ENCODE measurements at regions not wholly inside any gene's neighbourhood (a gene's known extent, or its start where the extent isn't known, plus 50 kb on each side); places are given as distances from the start of the nearest gene placed in this dataset.

DNA sequence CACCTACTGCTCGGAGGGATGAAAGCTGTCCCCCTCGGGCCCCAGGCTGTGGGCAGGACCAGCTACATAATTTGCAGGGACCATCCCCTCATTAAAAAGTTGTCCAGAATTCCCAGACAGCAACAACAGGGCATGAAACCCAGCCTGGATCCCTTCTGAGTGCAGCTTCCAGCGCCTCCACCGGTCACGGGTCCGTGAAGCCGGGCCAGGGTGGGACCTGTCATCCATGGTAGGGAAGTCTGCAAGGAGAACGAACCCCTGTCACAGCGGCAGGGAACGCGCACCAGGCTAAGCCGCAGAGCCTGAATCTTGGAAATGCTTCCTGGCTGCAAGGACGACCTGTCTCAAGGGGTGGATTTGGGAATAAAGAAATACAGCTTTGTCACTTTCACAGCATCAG is 214.2 kb downstream of the RBFOX3 start:
- no peak for DNase-seq
- H3K36me3 ChIP-seq (ENCODE audit: control insufficient read depth, insufficient read depth, low read length) = no peaks in the 10 kb centered on the region
- peaks cover 32% of the 10 kb centered on the region for H3K27me3 Mint-ChIP-seq (ENCODE audit: insufficient read depth, unreplicated experiment)
- H3K4me1 Mint-ChIP-seq (ENCODE audit: low read depth, unreplicated experiment) = peaks cover 12% of the 10 kb centered on the region
- BruUV-seq (replicated peaks) = no TSS peak
- no peaks in the 10 kb centered on the region for H3K36me3 Mint-ChIP-seq (ENCODE audit: insufficient read depth, unreplicated experiment)
- peaks cover 2% of the 10 kb centered on the region; the same call in 1 of the 2 replicates for H3K27me3 ChIP-seq (replicated peaks; ENCODE audit: control insufficient read depth, insufficient read depth, low read length)
- TF ChIP-seq, protein P1, sequence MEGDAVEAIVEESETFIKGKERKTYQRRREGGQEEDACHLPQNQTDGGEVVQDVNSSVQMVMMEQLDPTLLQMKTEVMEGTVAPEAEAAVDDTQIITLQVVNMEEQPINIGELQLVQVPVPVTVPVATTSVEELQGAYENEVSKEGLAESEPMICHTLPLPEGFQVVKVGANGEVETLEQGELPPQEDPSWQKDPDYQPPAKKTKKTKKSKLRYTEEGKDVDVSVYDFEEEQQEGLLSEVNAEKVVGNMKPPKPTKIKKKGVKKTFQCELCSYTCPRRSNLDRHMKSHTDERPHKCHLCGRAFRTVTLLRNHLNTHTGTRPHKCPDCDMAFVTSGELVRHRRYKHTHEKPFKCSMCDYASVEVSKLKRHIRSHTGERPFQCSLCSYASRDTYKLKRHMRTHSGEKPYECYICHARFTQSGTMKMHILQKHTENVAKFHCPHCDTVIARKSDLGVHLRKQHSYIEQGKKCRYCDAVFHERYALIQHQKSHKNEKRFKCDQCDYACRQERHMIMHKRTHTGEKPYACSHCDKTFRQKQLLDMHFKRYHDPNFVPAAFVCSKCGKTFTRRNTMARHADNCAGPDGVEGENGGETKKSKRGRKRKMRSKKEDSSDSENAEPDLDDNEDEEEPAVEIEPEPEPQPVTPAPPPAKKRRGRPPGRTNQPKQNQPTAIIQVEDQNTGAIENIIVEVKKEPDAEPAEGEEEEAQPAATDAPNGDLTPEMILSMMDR (IDR thresholded peaks at IDR 0.05; ENCODE audit: insufficient read depth in 1 of 2, low read depth in 1 of 2, low read length in 1 of 2, severe bottlenecking in 1 of 2, unreplicated experiment in 1 of 2) = no peak
- CTCF ChIA-PET = interaction anchor here (0.5 to 0.6 kb wide), 3 partner anchors 8 to 1515 kb away, joined by 3 to 7 read pairs (median 3); no protein-coding TSS in a partner anchor
- H3K4me1 ChIP-seq = peaks cover 11% of the 10 kb centered on the region; the same call in 1 of the 2 replicates
- H3K4me3 ChIP-seq (ENCODE audit: low read depth, low read length) = no peak overlapping the region
- no peaks in the 10 kb centered on the region for H3K9me3 Mint-ChIP-seq (ENCODE audit: unreplicated experiment)
- H3K9me3 ChIP-seq = no peaks in the 10 kb centered on the region
- POLR2A ChIA-PET = no interaction called here
- intact Hi-C loops (cut with micrococcal nuclease; ENCODE audit: unreplicated experiment) = no loop called here
- H3K4me3 Mint-ChIP-seq (ENCODE audit: unreplicated experiment) = no peak overlapping the region
- H3K27ac Mint-ChIP-seq (ENCODE audit: unreplicated experiment) = no peak overlapping the region

DNA sequence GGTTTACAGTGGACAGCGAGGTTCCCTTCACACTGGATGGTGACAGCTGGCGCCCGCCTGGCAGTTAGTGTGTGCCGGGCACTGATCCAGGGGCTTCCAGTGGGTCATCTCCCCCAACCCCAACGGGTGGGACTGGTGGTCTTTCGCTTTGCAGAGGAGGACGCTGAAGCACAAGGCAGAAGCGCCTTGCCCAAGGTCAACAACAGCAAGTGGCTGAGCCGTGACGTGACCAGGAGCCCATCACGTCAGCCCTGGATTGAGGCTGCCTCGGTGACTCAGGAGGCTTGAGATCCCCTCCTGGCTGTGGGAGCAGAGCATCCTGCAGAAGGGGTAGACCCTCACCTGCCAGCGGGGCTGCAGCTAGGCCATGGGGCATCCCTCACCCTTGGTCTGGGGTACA is 215.3 kb downstream of the RBFOX3 start:
- H3K9me3 Mint-ChIP-seq (ENCODE audit: unreplicated experiment) = no peaks in the 10 kb centered on the region

DNA sequence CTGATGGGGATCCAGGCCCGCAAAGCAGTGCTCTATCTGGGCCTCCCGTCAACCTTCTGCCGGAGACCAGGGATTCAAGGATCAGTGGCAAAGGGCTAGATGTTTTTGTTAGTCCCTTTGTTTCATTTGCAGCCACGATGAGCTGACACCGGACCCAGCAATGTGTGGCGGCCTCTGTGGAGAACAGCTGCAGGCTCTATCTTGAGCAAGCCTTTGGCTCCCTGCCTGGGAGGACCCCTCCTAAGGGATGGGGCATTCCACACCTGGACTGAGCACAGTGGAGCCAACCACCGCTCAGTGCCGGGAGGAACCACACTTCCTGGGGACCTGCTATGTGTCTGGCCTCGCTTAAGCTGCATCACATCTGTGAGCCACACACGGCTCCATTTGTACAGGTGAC is 215.8 kb downstream of the RBFOX3 start:
- CTCF ChIA-PET = interaction anchor here (0.9 kb wide), 1 partner anchor 10 kb away, joined by 4 read pairs; no protein-coding TSS in a partner anchor
- POLR2A ChIA-PET = no interaction called here
- H3K27me3 ChIP-seq (replicated peaks; ENCODE audit: control insufficient read depth, insufficient read depth, low read length) = peaks cover 2% of the 10 kb centered on the region
- BruUV-seq (replicated peaks) = no TSS peak
- no peaks in the 10 kb centered on the region for H3K36me3 Mint-ChIP-seq (ENCODE audit: insufficient read depth, unreplicated experiment)
- no peaks in the 10 kb centered on the region; the same call in 1 of the 2 replicates for H3K4me1 ChIP-seq
- H3K4me1 Mint-ChIP-seq (ENCODE audit: low read depth, unreplicated experiment) = peaks cover under 1% of the 10 kb centered on the region
- TF ChIP-seq, protein P1 (IDR thresholded peaks at IDR 0.05; ENCODE audit: insufficient read depth in 1 of 2, low read depth in 1 of 2, low read length in 1 of 2, severe bottlenecking in 1 of 2, unreplicated experiment in 1 of 2) = no peak
- H3K4me3 ChIP-seq (ENCODE audit: low read depth, low read length) = no peak overlapping the region
- DNase-seq = no peak
- intact Hi-C loops (cut with micrococcal nuclease; ENCODE audit: unreplicated experiment) = no loop called here
- peaks cover 36% of the 10 kb centered on the region for H3K27me3 Mint-ChIP-seq (ENCODE audit: insufficient read depth, unreplicated experiment)
- H3K36me3 ChIP-seq (ENCODE audit: control insufficient read depth, insufficient read depth, low read length) = no peaks in the 10 kb centered on the region
- no peak overlapping the region for H3K27ac Mint-ChIP-seq (ENCODE audit: unreplicated experiment)
- no peaks in the 10 kb centered on the region for H3K9me3 ChIP-seq
- H3K9me3 Mint-ChIP-seq (ENCODE audit: unreplicated experiment) = no peaks in the 10 kb centered on the region
- no peak overlapping the region for H3K4me3 Mint-ChIP-seq (ENCODE audit: unreplicated experiment)

More for the DNA sequence above, 215.3 kb downstream of the RBFOX3 start:
- no peak overlapping the region for H3K4me3 ChIP-seq (ENCODE audit: low read depth, low read length)
- H3K4me1 Mint-ChIP-seq (ENCODE audit: low read depth, unreplicated experiment) = peaks cover 5% of the 10 kb centered on the region
- H3K27me3 Mint-ChIP-seq (ENCODE audit: insufficient read depth, unreplicated experiment) = peaks cover 35% of the 10 kb centered on the region
- CTCF ChIA-PET = interaction anchor here (0.9 kb wide), 1 partner anchor 10 kb away, joined by 4 read pairs; no protein-coding TSS in a partner anchor
- H3K36me3 ChIP-seq (ENCODE audit: control insufficient read depth, insufficient read depth, low read length) = no peaks in the 10 kb centered on the region
- H3K9me3 ChIP-seq = no peaks in the 10 kb centered on the region
- H3K4me3 Mint-ChIP-seq (ENCODE audit: unreplicated experiment) = no peak overlapping the region
- no peaks in the 10 kb centered on the region for H3K36me3 Mint-ChIP-seq (ENCODE audit: insufficient read depth, unreplicated experiment)
- TF ChIP-seq, protein P1 (IDR thresholded peaks at IDR 0.05; ENCODE audit: insufficient read depth in 1 of 2, low read depth in 1 of 2, low read length in 1 of 2, severe bottlenecking in 1 of 2, unreplicated experiment in 1 of 2) = no peak
- POLR2A ChIA-PET = no interaction called here
- DNase-seq = no peak
- H3K27me3 ChIP-seq (replicated peaks; ENCODE audit: control insufficient read depth, insufficient read depth, low read length) = peaks cover 2% of the 10 kb centered on the region
- intact Hi-C loops (cut with micrococcal nuclease; ENCODE audit: unreplicated experiment) = no loop called here
- no peak overlapping the region for H3K27ac Mint-ChIP-seq (ENCODE audit: unreplicated experiment)
- BruUV-seq (replicated peaks) = no TSS peak
- H3K4me1 ChIP-seq = peaks cover 3% of the 10 kb centered on the region; the same call in 1 of the 2 replicates

Data from Caco-2 (cell line).